ENCODE measurements at regions not wholly inside any gene's neighbourhood (a gene's known extent, or its start where the extent isn't known, plus 50 kb on each side); places are given as distances from the start of the nearest gene placed in this dataset.
A peak's percentile ranks its signal among the peaks of the same experiment; 100 is the strongest.

DNA sequence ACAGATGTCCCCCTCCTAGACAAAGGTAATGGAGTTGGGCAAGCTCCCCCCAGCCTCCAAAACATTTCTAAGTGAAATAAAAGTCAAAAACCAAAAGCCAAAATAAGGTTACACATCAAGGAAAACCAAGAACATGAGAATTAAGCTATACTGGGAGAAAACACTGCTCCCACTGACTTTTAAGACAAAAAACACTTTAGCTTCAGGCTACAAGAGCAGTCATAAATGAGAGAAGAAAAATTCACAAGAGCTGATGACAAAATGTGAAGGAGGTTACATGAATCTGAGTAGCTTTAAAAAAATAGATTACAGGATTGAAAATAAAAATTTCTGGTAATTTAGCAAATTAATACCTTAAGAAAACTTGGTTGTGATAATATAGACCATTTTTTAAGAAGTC lies 1370.3 kb upstream of the CDH9 start:
- in situ Hi-C loops (cut with HindIII; ENCODE audit: low pct_ligation_motif_present, low sequenced_read_pairs): no loop called here
- H3K27ac ChIP-seq: peak overlapping the region; percentile 12
- TF ChIP-seq, protein P1, sequence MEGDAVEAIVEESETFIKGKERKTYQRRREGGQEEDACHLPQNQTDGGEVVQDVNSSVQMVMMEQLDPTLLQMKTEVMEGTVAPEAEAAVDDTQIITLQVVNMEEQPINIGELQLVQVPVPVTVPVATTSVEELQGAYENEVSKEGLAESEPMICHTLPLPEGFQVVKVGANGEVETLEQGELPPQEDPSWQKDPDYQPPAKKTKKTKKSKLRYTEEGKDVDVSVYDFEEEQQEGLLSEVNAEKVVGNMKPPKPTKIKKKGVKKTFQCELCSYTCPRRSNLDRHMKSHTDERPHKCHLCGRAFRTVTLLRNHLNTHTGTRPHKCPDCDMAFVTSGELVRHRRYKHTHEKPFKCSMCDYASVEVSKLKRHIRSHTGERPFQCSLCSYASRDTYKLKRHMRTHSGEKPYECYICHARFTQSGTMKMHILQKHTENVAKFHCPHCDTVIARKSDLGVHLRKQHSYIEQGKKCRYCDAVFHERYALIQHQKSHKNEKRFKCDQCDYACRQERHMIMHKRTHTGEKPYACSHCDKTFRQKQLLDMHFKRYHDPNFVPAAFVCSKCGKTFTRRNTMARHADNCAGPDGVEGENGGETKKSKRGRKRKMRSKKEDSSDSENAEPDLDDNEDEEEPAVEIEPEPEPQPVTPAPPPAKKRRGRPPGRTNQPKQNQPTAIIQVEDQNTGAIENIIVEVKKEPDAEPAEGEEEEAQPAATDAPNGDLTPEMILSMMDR (IDR thresholded peaks at IDR 0.05; ENCODE audit: low read depth, low read length, missing control alignments): no peak
- H3K27me3 ChIP-seq (replicated peaks): no peaks in the 10 kb centered on the region
- H3K4me3 ChIP-seq (ENCODE audit: low read depth, low read length): no peak overlapping the region
- H3K36me3 ChIP-seq (replicated peaks): no peaks in the 10 kb centered on the region
- DNase-seq: no peak

DNA sequence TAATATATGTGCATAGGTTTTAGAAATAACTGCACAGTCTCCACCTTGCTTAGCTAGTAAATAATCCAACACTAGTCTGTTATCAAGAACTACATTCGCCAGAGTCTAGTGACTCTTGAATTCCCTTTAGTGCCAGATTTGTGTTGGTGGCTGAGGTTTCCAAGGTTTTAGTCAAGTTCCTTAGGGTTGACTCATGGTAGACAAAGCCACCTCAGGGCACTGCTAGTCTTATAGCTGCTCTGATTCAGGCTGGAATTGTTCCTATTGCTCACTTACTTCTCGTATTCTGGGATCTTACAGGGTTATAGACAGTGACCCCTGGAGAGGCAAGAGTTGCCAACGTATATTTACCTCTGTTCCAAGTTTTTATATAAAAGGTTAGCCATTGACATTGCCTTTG lies 1369.8 kb upstream of the CDH9 start:
- no peaks in the 10 kb centered on the region for H3K36me3 ChIP-seq (replicated peaks)
- H3K4me3 ChIP-seq (ENCODE audit: low read depth, low read length): no peak overlapping the region
- H3K27me3 ChIP-seq (replicated peaks): no peaks in the 10 kb centered on the region
- in situ Hi-C loops (cut with HindIII; ENCODE audit: low pct_ligation_motif_present, low sequenced_read_pairs): no loop called here
- H3K27ac ChIP-seq: peak overlapping the region; percentile 12
- peak; percentile 91 for DNase-seq
- TF ChIP-seq, protein P1 (IDR thresholded peaks at IDR 0.05; ENCODE audit: low read depth, low read length, missing control alignments): no peak

DNA sequence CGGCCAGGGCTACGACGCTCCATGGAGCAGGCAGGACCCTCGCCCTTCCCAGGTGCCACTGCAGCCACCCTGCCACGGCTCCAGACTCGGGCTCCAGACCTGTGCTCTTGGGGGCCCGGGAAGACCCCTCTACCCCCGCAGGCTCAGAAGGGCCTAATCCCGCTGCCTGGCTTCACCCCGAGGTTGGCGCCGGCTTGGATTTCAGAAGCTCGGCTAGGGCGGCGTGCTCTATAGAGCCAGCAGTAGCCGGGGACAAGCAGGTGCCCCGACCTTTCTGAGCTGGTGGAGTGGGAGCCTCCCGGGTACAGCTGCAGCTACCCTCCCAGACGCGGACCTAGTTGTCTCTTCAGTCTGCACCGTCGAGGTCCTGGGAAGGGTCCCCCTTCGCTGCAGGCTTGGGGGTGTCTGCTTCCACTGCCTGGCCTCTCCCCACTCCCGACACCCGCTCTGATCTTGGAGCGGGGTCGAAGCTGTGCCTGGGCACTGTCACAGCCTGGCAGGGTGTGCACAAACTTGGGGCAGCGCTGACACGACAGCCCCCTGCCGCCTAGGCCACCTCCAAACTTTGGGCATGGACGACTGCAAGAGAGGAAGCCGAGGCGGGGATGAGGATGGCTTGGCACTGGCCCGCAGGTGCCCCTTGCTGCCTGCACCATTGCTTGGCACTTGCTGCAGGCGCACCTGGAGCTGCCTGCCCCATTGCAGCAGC lies 1366.1 kb upstream of the CDH9 start:
- no peaks in the 10 kb centered on the region for H3K36me3 ChIP-seq (replicated peaks)
- TF ChIP-seq, protein P1 (IDR thresholded peaks at IDR 0.05; ENCODE audit: low read depth, low read length, missing control alignments): no peak
- no peak overlapping the region for H3K27ac ChIP-seq
- no peak overlapping the region for H3K4me3 ChIP-seq (ENCODE audit: low read depth, low read length)
- H3K27me3 ChIP-seq (replicated peaks): no peaks in the 10 kb centered on the region
- in situ Hi-C loops (cut with HindIII; ENCODE audit: low pct_ligation_motif_present, low sequenced_read_pairs): no loop called here
- DNase-seq: no peak

- Histone ChIP-seq H3K27me3 (replicated peaks) (no peaks in the 10 kb centered on the region), H3K36me3 (replicated peaks) (no peaks in the 10 kb centered on the region), H3K27ac (no peak overlapping the region), H3K4me3 (ENCODE audit: low read depth, low read length) (no peak overlapping the region)
- DNase-seq: peak; percentile 28
- TF ChIP-seq, protein P1 (IDR thresholded peaks at IDR 0.05; ENCODE audit: low read depth, low read length, missing control alignments): no peak
- in situ Hi-C loops (cut with HindIII; ENCODE audit: low pct_ligation_motif_present, low sequenced_read_pairs): no loop called here
These were observed 1365.5 kb upstream of the CDH9 start for GRCh38 chr5:28403846-28404245.

DNA sequence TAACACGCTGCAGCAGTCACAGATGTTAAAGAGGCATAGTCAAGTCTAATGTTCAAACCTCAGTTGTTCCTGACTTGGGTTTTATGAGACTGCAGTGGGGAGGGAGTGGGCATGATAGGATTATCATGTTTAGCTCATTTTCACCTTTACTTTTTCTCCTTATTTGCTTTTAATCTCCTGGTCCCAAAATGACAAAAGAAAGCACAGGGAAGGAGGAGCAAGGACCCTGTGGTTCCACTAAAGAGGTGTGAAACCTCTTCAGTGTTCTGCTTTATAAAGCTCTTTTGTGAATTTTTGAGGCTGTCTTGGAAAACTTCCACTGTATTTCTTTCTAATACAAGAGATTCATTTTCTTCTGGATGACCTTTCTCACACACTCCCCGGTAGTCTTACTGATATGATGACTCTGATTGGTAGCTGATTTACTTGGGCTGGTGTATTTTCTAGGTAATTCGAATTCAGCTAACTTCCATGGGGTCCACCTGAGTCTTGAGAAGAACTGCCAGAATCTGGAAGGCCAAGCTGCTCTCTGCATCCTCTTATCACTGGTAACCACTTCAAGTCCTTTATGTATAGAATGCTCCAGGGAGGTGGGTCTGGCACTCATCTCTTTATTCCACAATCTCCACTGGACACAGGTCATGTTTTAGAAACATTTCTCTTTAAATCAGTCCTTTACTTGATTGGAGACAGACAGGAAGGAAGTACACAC lies 1364.4 kb upstream of the CDH9 start:
- TF ChIP-seq, protein P1 (IDR thresholded peaks at IDR 0.05; ENCODE audit: low read depth, low read length, missing control alignments): no peak
- Histone ChIP-seq H3K27me3 (replicated peaks) (no peaks in the 10 kb centered on the region), H3K36me3 (replicated peaks) (no peaks in the 10 kb centered on the region), H3K27ac (no peak overlapping the region), H3K4me3 (ENCODE audit: low read depth, low read length) (no peak overlapping the region)
- no peak for DNase-seq
- in situ Hi-C loops (cut with HindIII; ENCODE audit: low pct_ligation_motif_present, low sequenced_read_pairs): no loop called here

Measured in brain microvascular endothelial cell (primary cell).